Amniotic stem cell (primary cell): ENCODE measurements at regions not wholly inside any gene's neighbourhood (a gene's known extent, or its start where the extent isn't known, plus 50 kb on each side); places are given as distances from the start of the nearest gene placed in this dataset.
"Not testable (repeated sequence)": the region's sequence is repeated elsewhere in the genome, so short reads cannot be mapped to it uniquely, and the experiment has no call there.

ENCODE experiments used
- DNase-seq: peaks from one replicate; lab custom pipeline; 2025; lab: John Stamatoyannopoulos, UW

GRCh38 chr16:75996491-75996890, 270.2 kb upstream of the CPHXL start:
- DNase-seq, result no peak

GRCh38 chr16:75997606-75998005, 271.3 kb upstream of the CPHXL start:
- DNase-seq, result no peak

GRCh38 chr16:76007645-76008044, 269.6 kb upstream of the CNTNAP4 start:
- no peak for DNase-seq

GRCh38 chr16:76023835-76024234, 253.4 kb upstream of the CNTNAP4 start:
- no peak for DNase-seq

GRCh38 chr16:76035689-76036088, 241.5 kb upstream of the CNTNAP4 start:
- no peak for DNase-seq

- DNase-seq, result no peak
These were observed 239.1 kb upstream of the CNTNAP4 start for GRCh38 chr16:76038097-76038496.

- DNase-seq, result no peak
These were observed 224.5 kb upstream of the CNTNAP4 start for GRCh38 chr16:76052725-76053124.

GRCh38 chr16:76059186-76059585, 218.0 kb upstream of the CNTNAP4 start:
- no peak for DNase-seq

GRCh38 chr16:76059701-76060100, 217.5 kb upstream of the CNTNAP4 start:
- no peak for DNase-seq

GRCh38 chr16:76071690-76072089, 205.5 kb upstream of the CNTNAP4 start:
- no peak for DNase-seq

- DNase-seq, result no peak
These were observed 195.2 kb upstream of the CNTNAP4 start for GRCh38 chr16:76081967-76082366.

- DNase-seq, result no peak
These were observed 170.6 kb upstream of the CNTNAP4 start for GRCh38 chr16:76106647-76107046.

GRCh38 chr16:76108460-76108859, 168.7 kb upstream of the CNTNAP4 start:
- no peak for DNase-seq

- DNase-seq, result no peak
These were observed 162.5 kb upstream of the CNTNAP4 start for GRCh38 chr16:76114681-76115080.

GRCh38 chr16:76118344-76118743, 158.9 kb upstream of the CNTNAP4 start:
- no peak for DNase-seq

- DNase-seq, result no peak
These were observed 155.6 kb upstream of the CNTNAP4 start for GRCh38 chr16:76121636-76122035.

- no peak for DNase-seq
These were observed 153.2 kb upstream of the CNTNAP4 start for GRCh38 chr16:76123966-76124365.

- DNase-seq, result no peak
These were observed 151.3 kb upstream of the CNTNAP4 start for GRCh38 chr16:76125871-76126270.

- not testable (repeated sequence) for DNase-seq
These were observed 139.1 kb upstream of the CNTNAP4 start for GRCh38 chr16:76138056-76138455.

GRCh38 chr16:76157629-76158028, 119.6 kb upstream of the CNTNAP4 start:
- DNase-seq, result no peak

- DNase-seq, result no peak
These were observed 115.2 kb upstream of the CNTNAP4 start for GRCh38 chr16:76162046-76162445.

- no peak for DNase-seq
These were observed 112.1 kb upstream of the CNTNAP4 start for GRCh38 chr16:76164970-76165558.

GRCh38 chr16:76175718-76176117, 101.5 kb upstream of the CNTNAP4 start:
- DNase-seq, result no peak

GRCh38 chr16:76176153-76176552, 101.0 kb upstream of the CNTNAP4 start:
- DNase-seq, result no peak

- no peak for DNase-seq
These were observed 100.6 kb upstream of the CNTNAP4 start for GRCh38 chr16:76176616-76177015.
